ENCODE measurements at regions not wholly inside any gene's neighbourhood (a gene's known extent, or its start where the extent isn't known, plus 50 kb on each side); places are given as distances from the start of the nearest gene placed in this dataset.

GRCh38 chr7:51789489-51789888 is 472.9 kb upstream of the COBL start:
- H3K27ac ChIP-seq (ENCODE audit: insufficient read depth, low read length), result no peak overlapping the region
- no peak overlapping the region for H3K23ac ChIP-seq (ENCODE audit: low read depth, low read length)
- ATAC-seq (ENCODE audit: low read depth) (no peak), DNase-seq (no peak)
- H2BK15ac ChIP-seq (ENCODE audit: low read depth, low read length), result no peak overlapping the region
- dilution Hi-C loops (cut with HindIII; ENCODE audit: low sequenced_read_pairs, unreplicated experiment), result no loop called here
- no peaks in the 10 kb centered on the region for H4K20me1 ChIP-seq (ENCODE audit: insufficient read depth, low read length)
- ChIA-PET POLR2A (ENCODE audit: unreplicated experiment) (no interaction called here), CTCF (no interaction called here)
- H3K9me3 ChIP-seq (ENCODE audit: control insufficient read depth, insufficient read depth, low read length), result peaks cover 5% of the 10 kb centered on the region; the same call in 1 of the 2 replicates
- TF ChIP-seq CEBPB (IDR thresholded peaks at IDR 0.05; ENCODE audit: low read depth, low read length), result no peak
- no peak for TF ChIP-seq FOS (IDR thresholded peaks at IDR 0.05; ENCODE audit: low read depth, low read length)
- TF ChIP-seq RCOR1 (IDR thresholded peaks at IDR 0.05; ENCODE audit: insufficient replicate concordance, low read length), result no peak
- no peak for TF ChIP-seq MAZ (IDR thresholded peaks at IDR 0.05; ENCODE audit: borderline replicate concordance, low read depth, low read length)
- TF ChIP-seq CHD1 (IDR thresholded peaks at IDR 0.05; ENCODE audit: low read depth, low read length), result no peak
- no peak overlapping the region for H4K8ac ChIP-seq (ENCODE audit: low read depth in 2 of 2, low read length in 2 of 2)
- intact Hi-C loops (cut with micrococcal nuclease), result no loop called here
- H2AK5ac ChIP-seq (ENCODE audit: low read depth, low read length), result no peak overlapping the region
- no peak overlapping the region for H3K14ac ChIP-seq (replicated peaks; ENCODE audit: low read depth, low read length)
- no peaks in the 10 kb centered on the region for H3K36me3 ChIP-seq (ENCODE audit: control insufficient read depth, insufficient read depth, low read length)
- no peaks in the 10 kb centered on the region for H3K9me1 ChIP-seq (ENCODE audit: insufficient read depth, low read length)
- no peak overlapping the region for H4K91ac ChIP-seq (ENCODE audit: insufficient read depth, low read depth, low read length)
- H3K4me2 ChIP-seq (ENCODE audit: low read depth, low read length), result no peak overlapping the region
- no peak overlapping the region for H3K4ac ChIP-seq (ENCODE audit: low read depth, low read length)
- no peak overlapping the region for H2BK20ac ChIP-seq (ENCODE audit: low read depth, low read length)
- no peaks in the 10 kb centered on the region for H3K4me1 ChIP-seq (ENCODE audit: control insufficient read depth, insufficient read depth, low read length)
- in situ Hi-C loops (cut with MboI; ENCODE audit: low sequenced_read_pairs), result no loop called here
- BruUV-seq (replicated peaks), result no TSS peak
- no peak overlapping the region for H3K4me3 ChIP-seq (ENCODE audit: insufficient read depth, low read depth, low read length)
- H2AFZ ChIP-seq (replicated peaks; ENCODE audit: low read length, poor library complexity), result no peak overlapping the region
- no peak overlapping the region for H3K9ac ChIP-seq (ENCODE audit: low read depth, low read length)
- no peak overlapping the region for H2BK5ac ChIP-seq (ENCODE audit: low read depth, low read length, poor library complexity, severe bottlenecking)
- no peak overlapping the region for H3K56ac ChIP-seq (ENCODE audit: extremely low read depth, insufficient read depth, low read length)
- H2AK9ac ChIP-seq (replicated peaks; ENCODE audit: low read depth, low read length, poor library complexity), result no peak overlapping the region
- no peak overlapping the region for H4K5ac ChIP-seq (ENCODE audit: low read depth, low read length)
- no peaks in the 10 kb centered on the region for H3K27me3 ChIP-seq (ENCODE audit: control insufficient read depth, insufficient read depth, low read length)
- no peaks in the 10 kb centered on the region for H3K79me1 ChIP-seq (ENCODE audit: low read depth in 1 of 2, low read length in 2 of 2)
- H2BK120ac ChIP-seq (ENCODE audit: low read depth, low read length), result no peak overlapping the region
- no peak overlapping the region for H3K18ac ChIP-seq (ENCODE audit: low read depth, low read length)
